Progenitor cell of endocrine pancreas (in vitro differentiated cells): ENCODE measurements at regions not wholly inside any gene's neighbourhood (a gene's known extent, or its start where the extent isn't known, plus 50 kb on each side); places are given as distances from the start of the nearest gene placed in this dataset.

Source experiments
- DNase-seq: peaks from one replicate; pipeline ENCODE4 v3.0.0; 2021; ENCODE audit warnings: low spot score; ENCODE audit not compliant: unreplicated experiment
- H3K27ac Mint-ChIP-seq: 2 replicates; pipeline ENCODE4 v1.8.0; 2021; ENCODE audit warnings: mild to moderate bottlenecking, moderate library complexity, mixed read lengths
- H3K27me3 Mint-ChIP-seq: 2 replicates; pipeline ENCODE4 v1.8.0; 2021; ENCODE audit warnings: mixed read lengths
- H3K36me3 Mint-ChIP-seq: 2 replicates; pipeline ENCODE4 v1.8.0; 2022; ENCODE audit warnings: mixed read lengths; ENCODE audit not compliant: insufficient read depth
- H3K4me1 Mint-ChIP-seq: 2 replicates; pipeline ENCODE4 v1.8.0; 2021; ENCODE audit warnings: low read depth, mixed read lengths
- H3K4me3 Mint-ChIP-seq: 2 replicates; pipeline ENCODE4 v1.8.0; 2021; ENCODE audit warnings: low read depth, mild to moderate bottlenecking, moderate library complexity, mixed read lengths
- H3K9me3 Mint-ChIP-seq: 2 replicates; pipeline ENCODE4 v1.8.0; 2021; ENCODE audit warnings: low read depth, mixed read lengths
- TF ChIP-seq, protein P1 (sequence below): fragments of 200-600 bp; sonication (generic); IDR thresholded peaks from one replicate; pipeline ENCODE4 v1.5.0; 2021; ENCODE audit warnings: antibody characterized with exemption, mild to moderate bottlenecking; ENCODE audit not compliant: unreplicated experiment

DNA sequence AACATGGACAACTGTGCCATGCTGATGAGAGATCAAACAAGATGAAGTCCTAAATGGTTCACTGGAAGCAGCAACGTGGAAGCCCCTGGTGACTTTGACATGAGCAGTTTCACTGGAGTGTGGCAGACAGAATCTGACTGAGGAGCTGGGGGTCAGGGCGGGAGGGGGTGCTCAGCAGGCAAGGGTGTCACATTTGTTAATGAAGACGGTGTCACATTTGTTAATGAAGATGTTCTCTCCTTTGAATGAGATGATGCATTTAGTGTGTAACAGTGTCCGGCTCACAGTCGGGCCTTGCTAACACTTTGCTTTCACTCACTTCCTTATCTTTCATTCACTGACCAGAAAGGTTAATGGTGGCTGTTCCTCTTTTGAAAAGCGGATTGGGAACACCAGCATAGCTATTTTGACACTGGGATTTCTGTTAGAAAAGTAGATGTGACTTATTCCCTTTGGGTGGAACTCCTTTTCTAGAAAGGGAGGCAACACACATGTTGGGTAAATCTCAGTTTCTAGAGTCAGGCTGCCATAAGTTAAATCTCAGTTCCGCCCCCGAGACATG, 693.7 kb downstream of the UQCRFS1 start:
- no peaks in the 10 kb centered on the region for H3K27me3 Mint-ChIP-seq
- H3K4me1 Mint-ChIP-seq, result no peaks in the 10 kb centered on the region
- DNase-seq, result no peak
- TF ChIP-seq, protein P1, sequence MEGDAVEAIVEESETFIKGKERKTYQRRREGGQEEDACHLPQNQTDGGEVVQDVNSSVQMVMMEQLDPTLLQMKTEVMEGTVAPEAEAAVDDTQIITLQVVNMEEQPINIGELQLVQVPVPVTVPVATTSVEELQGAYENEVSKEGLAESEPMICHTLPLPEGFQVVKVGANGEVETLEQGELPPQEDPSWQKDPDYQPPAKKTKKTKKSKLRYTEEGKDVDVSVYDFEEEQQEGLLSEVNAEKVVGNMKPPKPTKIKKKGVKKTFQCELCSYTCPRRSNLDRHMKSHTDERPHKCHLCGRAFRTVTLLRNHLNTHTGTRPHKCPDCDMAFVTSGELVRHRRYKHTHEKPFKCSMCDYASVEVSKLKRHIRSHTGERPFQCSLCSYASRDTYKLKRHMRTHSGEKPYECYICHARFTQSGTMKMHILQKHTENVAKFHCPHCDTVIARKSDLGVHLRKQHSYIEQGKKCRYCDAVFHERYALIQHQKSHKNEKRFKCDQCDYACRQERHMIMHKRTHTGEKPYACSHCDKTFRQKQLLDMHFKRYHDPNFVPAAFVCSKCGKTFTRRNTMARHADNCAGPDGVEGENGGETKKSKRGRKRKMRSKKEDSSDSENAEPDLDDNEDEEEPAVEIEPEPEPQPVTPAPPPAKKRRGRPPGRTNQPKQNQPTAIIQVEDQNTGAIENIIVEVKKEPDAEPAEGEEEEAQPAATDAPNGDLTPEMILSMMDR, result no peak
- no peak overlapping the region for H3K27ac Mint-ChIP-seq
- no peaks in the 10 kb centered on the region for H3K36me3 Mint-ChIP-seq
- no peak overlapping the region for H3K4me3 Mint-ChIP-seq
- no peaks in the 10 kb centered on the region for H3K9me3 Mint-ChIP-seq

DNA sequence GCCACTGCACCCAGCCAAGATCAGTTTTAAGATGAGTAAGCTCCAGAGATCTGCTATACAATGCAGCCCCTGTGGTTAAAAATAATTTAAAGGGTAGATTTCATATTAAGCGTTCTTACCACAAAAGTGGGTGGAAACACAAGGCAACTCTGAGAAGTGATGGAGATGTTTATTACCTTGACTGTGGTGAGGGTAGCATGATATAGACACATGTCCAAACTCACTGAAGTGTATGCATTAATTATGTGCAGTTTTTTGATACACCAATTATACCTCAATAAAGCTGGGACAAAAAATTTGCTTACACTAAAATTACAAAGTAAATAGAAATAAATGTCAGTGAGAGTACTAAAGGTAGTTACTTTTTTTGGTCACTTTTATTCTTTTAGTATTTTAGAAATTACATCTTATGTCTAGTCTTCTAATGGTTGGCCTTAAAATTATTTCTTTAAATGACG, 696.5 kb downstream of the UQCRFS1 start:
- TF ChIP-seq, protein P1, result no peak
- H3K27ac Mint-ChIP-seq, result no peak overlapping the region
- H3K9me3 Mint-ChIP-seq, result no peaks in the 10 kb centered on the region
- no peaks in the 10 kb centered on the region for H3K4me1 Mint-ChIP-seq
- H3K36me3 Mint-ChIP-seq, result no peaks in the 10 kb centered on the region
- H3K27me3 Mint-ChIP-seq, result no peaks in the 10 kb centered on the region
- H3K4me3 Mint-ChIP-seq, result no peak overlapping the region
- no peak for DNase-seq

DNA sequence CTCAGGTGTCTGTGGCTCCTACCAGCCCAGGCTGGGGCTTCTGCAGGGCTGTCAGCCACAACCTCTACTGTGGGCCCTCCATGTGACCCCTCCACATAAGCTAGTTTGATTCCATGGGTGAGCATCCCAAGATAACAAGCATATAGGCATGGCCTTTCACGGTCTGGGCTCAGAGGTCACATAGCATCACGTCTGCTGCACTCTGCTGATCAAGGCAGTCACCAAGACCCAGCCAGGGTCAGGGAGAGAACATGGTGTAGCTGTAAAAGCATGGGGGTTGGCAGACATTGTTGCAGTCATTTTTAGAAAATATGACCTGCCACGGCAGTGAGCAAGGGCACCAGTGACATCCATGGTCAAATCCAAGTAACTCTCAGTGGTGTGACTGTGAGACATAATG, 698.8 kb downstream of the UQCRFS1 start:
- TF ChIP-seq, protein P1, result no peak
- DNase-seq, result no peak
- Mint-ChIP-seq H3K27ac (no peak overlapping the region), H3K4me3 (no peak overlapping the region), H3K4me1 (no peaks in the 10 kb centered on the region), H3K36me3 (no peaks in the 10 kb centered on the region), H3K27me3 (peaks cover 4% of the 10 kb centered on the region), H3K9me3 (no peaks in the 10 kb centered on the region)

DNA sequence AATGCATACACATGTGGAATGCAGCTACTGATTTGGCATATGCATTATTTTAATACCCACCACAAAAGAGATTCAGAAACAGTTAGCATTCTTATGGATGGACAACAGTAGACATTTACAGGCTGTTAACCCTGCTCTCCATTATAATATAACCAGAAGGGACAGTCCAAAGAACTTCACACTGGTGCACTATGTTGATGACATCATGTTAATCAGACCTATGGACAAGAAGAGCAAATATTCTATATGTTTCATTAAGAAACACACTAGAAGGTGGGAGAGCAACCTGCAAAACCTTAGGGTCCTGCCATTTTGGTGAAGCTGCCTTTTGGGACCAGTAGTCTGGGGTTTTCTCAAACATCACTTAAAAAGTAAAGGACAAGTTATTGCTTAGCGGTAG, 701.3 kb downstream of the UQCRFS1 start:
- no peaks in the 10 kb centered on the region for H3K4me1 Mint-ChIP-seq
- H3K27ac Mint-ChIP-seq, result no peak overlapping the region
- DNase-seq, result no peak
- TF ChIP-seq, protein P1, result no peak
- no peaks in the 10 kb centered on the region for H3K9me3 Mint-ChIP-seq
- H3K27me3 Mint-ChIP-seq, result peaks cover 7% of the 10 kb centered on the region
- no peaks in the 10 kb centered on the region for H3K36me3 Mint-ChIP-seq
- H3K4me3 Mint-ChIP-seq, result no peak overlapping the region

DNA sequence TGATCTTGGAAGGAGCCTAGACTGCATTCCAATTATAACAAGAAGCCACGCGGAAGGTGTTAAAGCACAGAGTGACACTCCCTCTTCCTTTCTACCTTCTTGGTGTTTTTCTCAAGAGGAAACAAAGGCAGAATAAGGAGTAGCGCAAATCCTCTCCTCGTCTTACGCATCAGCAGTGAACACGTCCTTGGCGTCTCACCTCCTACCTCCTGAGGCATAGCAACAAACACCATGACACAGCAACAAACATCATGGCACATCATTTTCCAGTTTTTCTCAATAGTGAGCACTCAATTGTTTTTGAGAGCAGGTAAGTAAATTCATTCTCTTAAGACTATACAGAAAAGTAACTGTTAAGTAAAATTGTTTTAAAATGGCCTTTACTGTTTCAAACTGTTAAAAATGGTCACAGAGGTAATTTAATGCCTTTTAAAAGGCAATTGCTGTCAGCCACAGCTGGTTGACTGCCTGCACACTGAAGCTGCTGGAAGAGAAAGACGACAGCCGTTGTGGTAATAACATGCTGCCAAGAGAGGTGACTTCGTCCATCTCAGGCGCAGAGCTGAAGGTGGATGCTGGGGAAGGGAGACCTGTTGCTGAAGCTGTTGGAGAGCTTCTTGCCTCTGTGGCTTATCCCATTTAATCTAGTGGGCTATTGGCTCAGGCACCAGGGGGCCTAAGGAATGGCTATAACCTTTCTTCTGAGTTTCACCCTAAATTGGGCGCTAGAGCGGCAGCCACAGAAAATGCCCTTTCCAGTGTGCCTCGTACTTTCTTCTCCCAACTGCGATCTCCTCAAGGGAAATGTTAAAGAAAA, 703.7 kb downstream of the UQCRFS1 start:
- Mint-ChIP-seq H3K27me3 (peaks cover 7% of the 10 kb centered on the region), H3K36me3 (no peaks in the 10 kb centered on the region), H3K4me1 (no peaks in the 10 kb centered on the region), H3K9me3 (no peaks in the 10 kb centered on the region), H3K27ac (no peak overlapping the region), H3K4me3 (no peak overlapping the region)
- DNase-seq, result no peak
- TF ChIP-seq, protein P1, result no peak
